ENCODE measurements at regions not wholly inside any gene's neighbourhood (a gene's known extent, or its start where the extent isn't known, plus 50 kb on each side); places are given as distances from the start of the nearest gene placed in this dataset.

GRCh38 chr11:105193260-105193659, 53.7 kb upstream of the CARD18 start:
- TF ChIP-seq CTCF (tag by site-specific recombination; IDR thresholded peaks at IDR 0.05) (no peak), ZNF24 (tag by site-specific recombination; IDR thresholded peaks at IDR 0.05) (no peak), MYNN (tag by site-specific recombination; IDR thresholded peaks at IDR 0.05; ENCODE audit: borderline replicate concordance) (no peak), SALL2 (tag by site-specific recombination; IDR thresholded peaks at IDR 0.05; ENCODE audit: borderline replicate concordance) (no peak), ZNF274 (IDR thresholded peaks at IDR 0.05; ENCODE audit: low read length) (no peak), ZNF274 (tag by site-specific recombination; IDR thresholded peaks at IDR 0.05; ENCODE audit: borderline replicate concordance) (no peak), ZNF280D (tag by site-specific recombination; IDR thresholded peaks at IDR 0.05) (no peak), ZNF707 (tag by site-specific recombination; IDR thresholded peaks at IDR 0.05) (no peak), ZNF266 (tag by site-specific recombination; IDR thresholded peaks at IDR 0.05; ENCODE audit: low read depth) (no peak), ZNF416 (tag by site-specific recombination; IDR thresholded peaks at IDR 0.05) (no peak)
